ENCODE measurements at regions not wholly inside any gene's neighbourhood (a gene's known extent, or its start where the extent isn't known, plus 50 kb on each side); places are given as distances from the start of the nearest gene placed in this dataset.
"Not testable (repeated sequence)": the region's sequence is repeated elsewhere in the genome, so short reads cannot be mapped to it uniquely, and the experiment has no call there.

- intact Hi-C loops (cut with DNase I), result no loop called here
- no peak overlapping the region for H3K27ac ChIP-seq
- TF ChIP-seq POLR2A (IDR thresholded peaks at IDR 0.05), result no peak
- TF ChIP-seq EP300 (IDR thresholded peaks at IDR 0.05), result no peak
- TF ChIP-seq POLR2AphosphoS5 (IDR thresholded peaks at IDR 0.05), result no peak
- TF ChIP-seq CTCF (IDR thresholded peaks at IDR 0.05), result no peak
- no peaks in the 10 kb centered on the region for H3K36me3 ChIP-seq
- WGBS, 2 donors, result 93 to 95% methylated on average over 1 of the region's 1 CpG
- no peak overlapping the region for H3K4me3 ChIP-seq
- DNase-seq, result no peak
- no peaks in the 10 kb centered on the region for H3K4me1 ChIP-seq
- no peaks in the 10 kb centered on the region for H3K9me3 ChIP-seq
- no peaks in the 10 kb centered on the region for H3K27me3 ChIP-seq
Measured at GRCh38 chr9:107778661-107779060, 289.1 kb upstream of the KLF4 start.

GRCh38 chr9:107774099-107774498, 284.5 kb upstream of the KLF4 start:
- H3K9me3 ChIP-seq; DNase-seq; H3K27ac ChIP-seq; H3K4me1 ChIP-seq; H3K36me3 ChIP-seq; H3K4me3 ChIP-seq; intact Hi-C loops (cut with DNase I); H3K27me3 ChIP-seq: not testable (repeated sequence)
- WGBS, 2 donors, result 75 to 90% methylated on average over 2 of the region's 2 CpGs

GRCh38 chr9:107772988-107773387, 283.4 kb upstream of the KLF4 start:
- Histone ChIP-seq H3K4me3 (no peak overlapping the region), H3K27me3 (no peaks in the 10 kb centered on the region), H3K36me3 (no peaks in the 10 kb centered on the region), H3K4me1 (no peaks in the 10 kb centered on the region), H3K9me3 (no peaks in the 10 kb centered on the region), H3K27ac (no peak overlapping the region)
- intact Hi-C loops (cut with DNase I), result no loop called here
- WGBS, 2 donors, result 91 to 92% methylated on average over 3 of the region's 3 CpGs
- no peak for DNase-seq
- TF ChIP-seq POLR2AphosphoS5 (IDR thresholded peaks at IDR 0.05), result no peak
- TF ChIP-seq CTCF (IDR thresholded peaks at IDR 0.05), result no peak
- TF ChIP-seq EP300 (IDR thresholded peaks at IDR 0.05), result no peak
- TF ChIP-seq POLR2A (IDR thresholded peaks at IDR 0.05), result no peak

GRCh38 chr9:107770716-107771115, 281.1 kb upstream of the KLF4 start:
- Histone ChIP-seq H3K9me3 (no peaks in the 10 kb centered on the region), H3K4me1 (no peaks in the 10 kb centered on the region), H3K27me3 (no peaks in the 10 kb centered on the region), H3K36me3 (no peaks in the 10 kb centered on the region), H3K27ac (no peak overlapping the region), H3K4me3 (no peak overlapping the region)
- no peak for DNase-seq
- TF ChIP-seq CTCF (IDR thresholded peaks at IDR 0.05) (no peak), EP300 (IDR thresholded peaks at IDR 0.05) (no peak), POLR2A (IDR thresholded peaks at IDR 0.05) (no peak), POLR2AphosphoS5 (IDR thresholded peaks at IDR 0.05) (no peak)
- intact Hi-C loops (cut with DNase I), result no loop called here

GRCh38 chr9:107768224-107768623, 278.7 kb upstream of the KLF4 start:
- WGBS, 2 donors, result 79 to 84% methylated on average over 9 of the region's 9 CpGs

GRCh38 chr9:107767711-107768110, 278.1 kb upstream of the KLF4 start:
- H3K4me1 ChIP-seq, result no peaks in the 10 kb centered on the region
- H3K36me3 ChIP-seq, result no peaks in the 10 kb centered on the region
- intact Hi-C loops (cut with DNase I), result no loop called here
- DNase-seq, result no peak
- 97 to 98% methylated on average over 4 of the region's 4 CpGs for WGBS, 2 donors
- no peak overlapping the region for H3K4me3 ChIP-seq
- peak overlapping the region in 1 of 4 donors; percentile 21 for H3K27ac ChIP-seq
- TF ChIP-seq POLR2AphosphoS5 (IDR thresholded peaks at IDR 0.05), result no peak
- no peak for TF ChIP-seq EP300 (IDR thresholded peaks at IDR 0.05)
- no peak for TF ChIP-seq POLR2A (IDR thresholded peaks at IDR 0.05)
- no peak for TF ChIP-seq CTCF (IDR thresholded peaks at IDR 0.05)
- H3K27me3 ChIP-seq, result no peaks in the 10 kb centered on the region
- no peaks in the 10 kb centered on the region for H3K9me3 ChIP-seq

More at GRCh38 chr9:107768224-107768623, 278.7 kb upstream of the KLF4 start:
- Histone ChIP-seq H3K4me1 (no peaks in the 10 kb centered on the region), H3K9me3 (no peaks in the 10 kb centered on the region), H3K27ac (peak overlapping the region in 1 of 4 donors; percentile 21), H3K36me3 (no peaks in the 10 kb centered on the region), H3K27me3 (no peaks in the 10 kb centered on the region), H3K4me3 (no peak overlapping the region)
- no peak for DNase-seq
- TF ChIP-seq POLR2A (IDR thresholded peaks at IDR 0.05) (no peak), POLR2AphosphoS5 (IDR thresholded peaks at IDR 0.05) (peak in 1 of 4 donors; percentile 46)
- intact Hi-C loops (cut with DNase I), result no loop called here

- WGBS, 2 donors, result 89 to 92% methylated on average over 2 of the region's 2 CpGs
- H3K27ac ChIP-seq; DNase-seq; H3K4me3 ChIP-seq; H3K27me3 ChIP-seq; intact Hi-C loops (cut with DNase I); H3K4me1 ChIP-seq; H3K9me3 ChIP-seq; H3K36me3 ChIP-seq: not testable (repeated sequence)
Measured at GRCh38 chr9:107763469-107763868, 273.9 kb upstream of the KLF4 start.
